OCI-LY3 (cell line): ENCODE measurements at regions not wholly inside any gene's neighbourhood (a gene's known extent, or its start where the extent isn't known, plus 50 kb on each side); places are given as distances from the start of the nearest gene placed in this dataset.
"Not testable (repeated sequence)": the region's sequence is repeated elsewhere in the genome, so short reads cannot be mapped to it uniquely, and the experiment has no call there.

Experiments
- H2AFZ ChIP-seq: fragments of 200-600, 300-600 bp; shearing (Covaris generic); 2 replicates; pipeline ENCODE4 v1.6.0; 2014; ENCODE audit warnings: antibody characterized with exemption, low read depth, low read length
- H3K27ac ChIP-seq: fragments of 200-600, 300-600 bp; sonication (generic); 2 replicates; pipeline ENCODE4 v1.5.1; 2014; ENCODE audit warnings: mild to moderate bottlenecking, low read length, moderate library complexity, mixed read lengths
- H3K27me3 ChIP-seq: fragments of 200-600, 300-600 bp; sonication (generic); 2 replicates; pipeline ENCODE4 v1.6.1; 2014; ENCODE audit warnings: low read depth, low read length, mixed read lengths
- H3K36me3 ChIP-seq: fragments of 200-600, 300-600 bp; sonication (generic); replicated peaks from 2 replicates; pipeline ENCODE3; 2014; ENCODE audit warnings: low read depth, low read length, mixed read lengths
- H3K4me1 ChIP-seq: fragments of 300-600, 200-600 bp; sonication (generic); 2 replicates; pipeline ENCODE4 v1.6.1; 2014; ENCODE audit warnings: low read length, mixed read lengths
- H3K4me2 ChIP-seq: fragments of 200-600, 300-600 bp; sonication (generic); 2 replicates; pipeline ENCODE4 v1.6.1; 2014; ENCODE audit warnings: low read length, mixed read lengths
- H3K4me3 ChIP-seq: fragments of 300-600, 200-600 bp; sonication (generic); 2 replicates; pipeline ENCODE4 v1.5.1; 2014; ENCODE audit warnings: antibody characterized with exemption, mild to moderate bottlenecking, low read length, moderate library complexity
- H3K79me2 ChIP-seq: fragments of 300-600, 200-600 bp; shearing (Covaris generic); 2 replicates; pipeline ENCODE4 v1.6.1; 2014; ENCODE audit warnings: mild to moderate bottlenecking, low read length, mixed read lengths
- H3K9ac ChIP-seq: fragments of 300-600, 200-600 bp; shearing (Covaris generic); 2 replicates; pipeline ENCODE4 v1.6.0; 2014; ENCODE audit warnings: mild to moderate bottlenecking, low read length, moderate library complexity
- H3K9me3 ChIP-seq: fragments of 200-600, 300-600 bp; shearing (Covaris generic); 2 replicates; pipeline ENCODE4 v1.6.1; 2014; ENCODE audit warnings: low read length, mixed read lengths; ENCODE audit not compliant: insufficient read depth
- H4K20me1 ChIP-seq: fragments of 200-600, 300-600 bp; sonication (generic); 2 replicates; pipeline ENCODE4 v1.6.1; 2016; ENCODE audit warnings: low read length, mixed read lengths; ENCODE audit not compliant: insufficient read depth
- EZH2phosphoT487 ChIP-seq: fragments of 200-600 bp; shearing (Covaris generic); IDR thresholded peaks from 2 replicates; pipeline ENCODE4 v1.6.1; 2018; ENCODE audit warnings: antibody characterized with exemption, mixed run types, low read depth
- TF ChIP-seq, protein P1 (sequence below): fragments of 200-600, 300-600 bp; sonication (generic); IDR thresholded peaks from 2 replicates; pipeline ENCODE4 v1.5.1; 2014; ENCODE audit warnings: antibody characterized with exemption, low read length, low read depth

DNA sequence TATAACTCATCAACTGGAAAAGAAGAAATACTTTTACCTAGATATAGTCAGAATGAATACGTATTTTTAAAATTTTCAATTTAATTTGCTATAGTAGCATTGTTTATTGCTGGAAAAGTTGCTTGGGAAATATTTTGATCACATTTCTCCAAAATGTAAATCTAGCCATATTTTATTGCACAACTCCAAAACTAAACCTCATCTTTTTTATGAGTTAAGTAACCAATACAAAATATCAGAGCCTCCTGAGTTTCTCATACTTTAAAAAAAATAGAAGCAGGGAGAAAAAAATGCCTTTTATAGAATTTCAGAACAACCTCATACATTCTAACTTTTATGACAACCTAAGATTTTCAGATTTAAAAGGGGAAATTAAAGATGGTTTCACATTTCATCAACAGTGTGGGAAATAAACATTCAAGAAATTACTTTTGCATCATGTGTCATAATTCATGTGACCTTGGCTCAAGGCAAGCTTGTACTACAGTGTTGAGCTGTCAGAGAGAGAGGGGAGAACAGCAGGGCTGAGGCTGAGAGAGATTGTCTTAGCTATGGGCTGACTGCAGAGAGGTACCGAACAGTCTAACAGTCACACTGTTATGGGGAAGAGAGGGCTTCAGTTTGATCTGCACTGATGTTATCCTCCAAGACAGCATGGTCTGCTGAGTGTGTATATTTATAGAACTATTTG is 519.0 kb downstream of the LTN1 start:
- H3K4me2 ChIP-seq = peak overlapping the region; percentile 40
- no peak for TF ChIP-seq EZH2phosphoT487
- TF ChIP-seq, protein P1, sequence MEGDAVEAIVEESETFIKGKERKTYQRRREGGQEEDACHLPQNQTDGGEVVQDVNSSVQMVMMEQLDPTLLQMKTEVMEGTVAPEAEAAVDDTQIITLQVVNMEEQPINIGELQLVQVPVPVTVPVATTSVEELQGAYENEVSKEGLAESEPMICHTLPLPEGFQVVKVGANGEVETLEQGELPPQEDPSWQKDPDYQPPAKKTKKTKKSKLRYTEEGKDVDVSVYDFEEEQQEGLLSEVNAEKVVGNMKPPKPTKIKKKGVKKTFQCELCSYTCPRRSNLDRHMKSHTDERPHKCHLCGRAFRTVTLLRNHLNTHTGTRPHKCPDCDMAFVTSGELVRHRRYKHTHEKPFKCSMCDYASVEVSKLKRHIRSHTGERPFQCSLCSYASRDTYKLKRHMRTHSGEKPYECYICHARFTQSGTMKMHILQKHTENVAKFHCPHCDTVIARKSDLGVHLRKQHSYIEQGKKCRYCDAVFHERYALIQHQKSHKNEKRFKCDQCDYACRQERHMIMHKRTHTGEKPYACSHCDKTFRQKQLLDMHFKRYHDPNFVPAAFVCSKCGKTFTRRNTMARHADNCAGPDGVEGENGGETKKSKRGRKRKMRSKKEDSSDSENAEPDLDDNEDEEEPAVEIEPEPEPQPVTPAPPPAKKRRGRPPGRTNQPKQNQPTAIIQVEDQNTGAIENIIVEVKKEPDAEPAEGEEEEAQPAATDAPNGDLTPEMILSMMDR = no peak
- peak overlapping the region; percentile 38; the same call in 1 of the 2 replicates for H3K27ac ChIP-seq
- no peak overlapping the region; the same call in 1 of the 2 replicates for H2AFZ ChIP-seq
- H4K20me1 ChIP-seq = no peaks in the 10 kb centered on the region
- no peak overlapping the region for H3K9ac ChIP-seq
- H3K79me2 ChIP-seq = no peaks in the 10 kb centered on the region
- H3K27me3 ChIP-seq = no peaks in the 10 kb centered on the region
- H3K36me3 ChIP-seq = no peaks in the 10 kb centered on the region
- H3K4me3 ChIP-seq = no peak overlapping the region
- no peaks in the 10 kb centered on the region for H3K9me3 ChIP-seq
- H3K4me1 ChIP-seq = peaks cover 11% of the 10 kb centered on the region

DNA sequence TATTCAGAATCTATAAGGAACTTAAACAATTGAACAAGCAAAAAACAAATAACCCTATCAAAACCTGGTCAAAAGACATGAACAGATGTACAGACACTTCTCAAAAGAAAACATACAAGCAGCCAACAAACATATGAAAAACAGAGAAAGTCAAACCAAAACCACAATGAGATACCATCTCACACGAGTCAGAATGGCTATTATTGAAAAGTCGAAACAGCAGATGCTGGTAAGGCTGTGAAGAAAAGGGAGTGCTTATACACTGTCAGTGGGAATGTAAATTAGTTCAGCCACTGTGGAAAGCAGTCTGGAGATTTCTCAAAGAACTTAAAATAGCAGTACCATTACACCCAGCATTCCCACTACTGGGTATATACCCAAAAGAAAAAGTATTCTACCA is 520.1 kb downstream of the LTN1 start:
- not testable (repeated sequence) for H3K4me2 ChIP-seq, H3K9ac ChIP-seq, H3K27ac ChIP-seq, H3K27me3 ChIP-seq, H2AFZ ChIP-seq, H3K9me3 ChIP-seq, H3K4me3 ChIP-seq, H4K20me1 ChIP-seq, H3K36me3 ChIP-seq, H3K79me2 ChIP-seq
- H3K4me1 ChIP-seq = peaks cover 11% of the 10 kb centered on the region

DNA sequence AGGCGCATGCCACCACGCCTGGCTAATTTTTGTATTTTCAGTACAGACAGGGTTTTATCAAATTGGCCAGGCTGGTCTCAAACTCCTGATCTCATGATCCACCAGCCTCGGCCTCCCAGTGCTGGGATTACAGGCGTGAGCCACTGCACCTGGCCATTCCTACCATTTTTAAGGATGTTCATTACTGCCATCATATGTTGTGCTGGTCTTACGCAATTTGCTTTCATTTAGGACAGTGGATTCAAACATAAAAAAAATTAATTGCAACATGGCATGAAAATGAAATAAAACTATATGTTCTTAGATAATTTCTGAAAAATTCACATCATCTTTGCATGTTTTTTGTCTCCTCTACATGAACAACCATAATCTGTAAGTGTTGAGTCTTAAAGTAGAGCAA is 527.7 kb downstream of the LTN1 start:
- TF ChIP-seq EZH2phosphoT487 = no peak
- TF ChIP-seq, protein P1 = no peak
- H2AFZ ChIP-seq = no peak overlapping the region
- H4K20me1 ChIP-seq = no peaks in the 10 kb centered on the region
- H3K4me2 ChIP-seq = no peak overlapping the region
- no peak overlapping the region for H3K27ac ChIP-seq
- H3K9me3 ChIP-seq = no peaks in the 10 kb centered on the region
- no peaks in the 10 kb centered on the region for H3K27me3 ChIP-seq
- H3K4me3 ChIP-seq = no peak overlapping the region
- H3K79me2 ChIP-seq = no peaks in the 10 kb centered on the region
- H3K4me1 ChIP-seq = no peaks in the 10 kb centered on the region
- H3K36me3 ChIP-seq = no peaks in the 10 kb centered on the region
- H3K9ac ChIP-seq = no peak overlapping the region

DNA sequence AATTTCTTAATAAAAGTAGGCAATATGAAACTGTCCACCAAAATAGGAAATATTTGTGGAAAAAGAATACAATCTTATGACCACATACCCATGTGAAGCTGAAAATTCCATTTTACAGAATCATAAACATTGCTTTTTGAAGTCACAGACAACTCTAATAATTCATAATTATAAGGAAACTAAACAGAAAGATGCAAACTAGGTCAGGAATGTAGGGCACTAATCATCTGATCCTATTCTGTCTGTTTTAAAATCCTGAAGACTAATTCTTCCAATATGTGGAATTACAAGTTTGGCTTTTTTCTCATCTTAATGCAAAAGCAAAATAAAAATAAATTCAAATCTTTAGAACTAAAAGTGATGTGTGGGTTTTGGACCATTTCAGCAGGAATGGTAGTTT is 528.6 kb downstream of the LTN1 start:
- no peak overlapping the region for H3K4me3 ChIP-seq
- no peak for TF ChIP-seq EZH2phosphoT487
- TF ChIP-seq, protein P1 = no peak
- no peak overlapping the region for H3K4me2 ChIP-seq
- no peak overlapping the region for H2AFZ ChIP-seq
- H4K20me1 ChIP-seq = no peaks in the 10 kb centered on the region
- no peaks in the 10 kb centered on the region for H3K27me3 ChIP-seq
- H3K79me2 ChIP-seq = no peaks in the 10 kb centered on the region
- H3K9ac ChIP-seq = no peak overlapping the region
- H3K36me3 ChIP-seq = no peaks in the 10 kb centered on the region
- H3K4me1 ChIP-seq = no peaks in the 10 kb centered on the region
- no peaks in the 10 kb centered on the region for H3K9me3 ChIP-seq
- H3K27ac ChIP-seq = no peak overlapping the region
